Neural cell (in vitro differentiated cells): ENCODE measurements at regions not wholly inside any gene's neighbourhood (a gene's known extent, or its start where the extent isn't known, plus 50 kb on each side); places are given as distances from the start of the nearest gene placed in this dataset.

ENCODE experiments used
- H2AFZ ChIP-seq: fragments of 200-600, 300-800 bp; sonication (generic), shearing (Covaris generic); 2 replicates; pipeline ENCODE4 v1.6.0; 2014; ENCODE audit warnings: low read depth, mild to moderate bottlenecking, antibody characterized with exemption, low read length, moderate library complexity
- H3F3A ChIP-seq: fragments of 200-600 bp; shearing (Covaris generic); 2 replicates; pipeline ENCODE4 v1.6.1; 2016; ENCODE audit warnings: mild to moderate bottlenecking, moderate library complexity, mixed read lengths, antibody characterized with exemption, low read length; ENCODE audit not compliant: insufficient read depth, poor library complexity, severe bottlenecking
- H3K27ac ChIP-seq: fragments of 200-600, 300-800 bp; sonication (generic), shearing (Covaris generic); 2 replicates; pipeline ENCODE4 v1.5.1; 2014; ENCODE audit warnings: mild to moderate bottlenecking, low read length, moderate library complexity
- H3K27me3 ChIP-seq: fragments of 300-800, 200-600 bp; sonication (generic), shearing (Covaris generic); 2 replicates; pipeline ENCODE4 v1.6.0; 2014; ENCODE audit warnings: mild to moderate bottlenecking, low read depth, low read length, moderate library complexity; ENCODE audit not compliant: insufficient read depth
- H3K36me3 ChIP-seq: fragments of 300-800, 200-600 bp; sonication (generic), shearing (Covaris generic); 2 replicates; pipeline ENCODE4 v1.5.1; 2014; ENCODE audit warnings: mild to moderate bottlenecking, antibody characterized with exemption, low read length, moderate library complexity; ENCODE audit not compliant: insufficient read depth
- H3K4me2 ChIP-seq: fragments of 300-800, 200-600 bp; sonication (generic), shearing (Covaris generic); 2 replicates; pipeline ENCODE4 v1.6.0; 2014; ENCODE audit warnings: mild to moderate bottlenecking, low read length
- H3K4me3 ChIP-seq: fragments of 300-800, 200-600 bp; sonication (generic), shearing (Covaris generic); 2 replicates; pipeline ENCODE4 v1.5.1; 2014; ENCODE audit warnings: mild to moderate bottlenecking, low read length, moderate library complexity
- H3K79me2 ChIP-seq: fragments of 200-600 bp; shearing (Covaris generic); replicated peaks from 2 replicates; pipeline ENCODE4 v1.6.0; 2014; ENCODE audit warnings: mild to moderate bottlenecking, low read length, moderate library complexity; ENCODE audit not compliant: insufficient read depth
- H3K9ac ChIP-seq: fragments of 300-800, 200-600 bp; sonication (generic), shearing (Covaris generic); 2 replicates; pipeline ENCODE4 v1.6.1; 2016; ENCODE audit warnings: mild to moderate bottlenecking, low read length, mixed read lengths
- H3K9me2 ChIP-seq: fragments of 200-600 bp; shearing (Covaris generic); 2 replicates; pipeline ENCODE4 v1.6.1; 2016; ENCODE audit warnings: mild to moderate bottlenecking, low read length, mixed read lengths; ENCODE audit not compliant: insufficient read depth
- H3K9me3 ChIP-seq: fragments of 200-600, 300-800 bp; sonication (generic), shearing (Covaris generic); 2 replicates; pipeline ENCODE4 v1.6.1; 2016; ENCODE audit warnings: mild to moderate bottlenecking, mixed run types, low read length, moderate library complexity, mixed read lengths
- H4K20me1 ChIP-seq: fragments of 200-600 bp; shearing (Covaris generic); 2 replicates; pipeline ENCODE4 v1.6.1; 2016; ENCODE audit warnings: mild to moderate bottlenecking, mixed run types; ENCODE audit not compliant: insufficient read depth
- EP300 ChIP-seq: fragments of 450-650 bp; conservative IDR thresholded peaks from 2 replicates; pipeline ENCODE4 v1.6.1; 2014; ENCODE audit warnings: antibody characterized with exemption, mild to moderate bottlenecking, moderate library complexity; ENCODE audit not compliant: poor library complexity, severe bottlenecking
- EZH2 ChIP-seq: fragments of 200-600, 300-800 bp; shearing (Covaris generic), sonication (generic); IDR thresholded peaks from 2 replicates; pipeline ENCODE4 v1.6.1; 2014; ENCODE audit warnings: antibody characterized with exemption, low read length, borderline replicate concordance, mild to moderate bottlenecking; ENCODE audit not compliant: insufficient read depth, poor library complexity, severe bottlenecking
- MXI1 ChIP-seq: fragments of 450-650 bp; conservative IDR thresholded peaks from 2 replicates; pipeline ENCODE4 v1.6.1; 2014; ENCODE audit warnings: antibody characterized with exemption, mild to moderate bottlenecking; ENCODE audit not compliant: poor library complexity, severe bottlenecking
- POLR2AphosphoS5 ChIP-seq: IDR thresholded peaks from 2 replicates; pipeline ENCODE4 v1.6.1; 2012
- RAD21 ChIP-seq: fragments of 450-650 bp; conservative IDR thresholded peaks from 2 replicates; pipeline ENCODE4 v1.6.1; 2014; ENCODE audit warnings: antibody characterized with exemption, mild to moderate bottlenecking, moderate library complexity
- SMC3 ChIP-seq: fragments of 450-650 bp; conservative IDR thresholded peaks from 2 replicates; pipeline ENCODE4 v1.6.1; 2014; ENCODE audit warnings: antibody characterized with exemption, mild to moderate bottlenecking, moderate library complexity; ENCODE audit not compliant: poor library complexity
- TAF1 ChIP-seq: IDR thresholded peaks from 2 replicates; pipeline ENCODE4 v1.6.1; 2012; ENCODE audit warnings: low read depth
- TF ChIP-seq, protein P1 (sequence below): fragments of 450-650 bp; IDR thresholded peaks from 2 replicates; pipeline ENCODE4 v1.5.1; 2014; ENCODE audit warnings: antibody characterized with exemption, mild to moderate bottlenecking, moderate library complexity; ENCODE audit not compliant: poor library complexity, severe bottlenecking
- TF ChIP-seq, protein P2 (sequence below): IDR thresholded peaks from 2 replicates; pipeline ENCODE4 v1.6.1; 2012; ENCODE audit warnings: borderline replicate concordance

DNA sequence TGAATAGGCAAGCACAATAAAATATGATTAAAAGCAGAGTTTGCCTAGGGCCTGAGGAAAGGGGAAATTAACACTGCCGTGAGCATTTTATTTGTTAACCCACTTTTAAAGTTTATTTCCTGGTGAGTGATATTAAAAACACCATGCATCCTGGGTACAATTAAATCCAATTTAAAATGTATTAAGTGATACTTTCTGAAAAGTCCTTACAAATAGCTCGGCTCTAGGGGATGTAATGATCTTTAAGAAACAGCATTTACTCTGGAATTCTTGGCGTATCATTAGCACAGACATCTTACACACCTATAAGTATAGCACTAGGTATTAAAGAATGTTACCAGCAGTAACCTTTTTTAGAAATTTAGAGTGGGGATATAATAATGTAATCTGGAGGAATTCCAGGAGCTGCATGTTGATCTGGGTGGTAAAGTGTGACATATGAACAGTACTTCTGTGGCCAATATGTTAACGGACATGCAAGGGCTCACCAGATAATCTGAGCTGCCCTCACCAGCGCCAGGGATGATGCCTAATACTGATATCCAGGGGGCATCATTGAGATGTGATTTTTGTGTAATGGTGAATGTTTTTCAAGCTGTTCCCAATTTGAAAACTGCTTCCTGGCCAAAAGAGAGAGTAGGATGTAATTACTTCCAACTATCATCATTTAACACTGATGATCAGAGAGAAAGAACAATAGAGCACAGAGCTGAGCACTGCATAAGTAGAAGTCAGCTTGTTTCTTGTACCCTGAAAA lies 235.9 kb downstream of the DSEL start:
- H3K9me2 ChIP-seq, result no peaks in the 10 kb centered on the region
- no peak overlapping the region for H3K9ac ChIP-seq
- no peak overlapping the region for H3K27ac ChIP-seq
- H3K79me2 ChIP-seq, result no peaks in the 10 kb centered on the region
- no peaks in the 10 kb centered on the region for H3K27me3 ChIP-seq
- H3K9me3 ChIP-seq, result no peaks in the 10 kb centered on the region
- no peaks in the 10 kb centered on the region for H4K20me1 ChIP-seq
- no peak overlapping the region for H3K4me3 ChIP-seq
- no peak for TF ChIP-seq EP300
- TF ChIP-seq TAF1, result no peak
- TF ChIP-seq, protein P1, sequence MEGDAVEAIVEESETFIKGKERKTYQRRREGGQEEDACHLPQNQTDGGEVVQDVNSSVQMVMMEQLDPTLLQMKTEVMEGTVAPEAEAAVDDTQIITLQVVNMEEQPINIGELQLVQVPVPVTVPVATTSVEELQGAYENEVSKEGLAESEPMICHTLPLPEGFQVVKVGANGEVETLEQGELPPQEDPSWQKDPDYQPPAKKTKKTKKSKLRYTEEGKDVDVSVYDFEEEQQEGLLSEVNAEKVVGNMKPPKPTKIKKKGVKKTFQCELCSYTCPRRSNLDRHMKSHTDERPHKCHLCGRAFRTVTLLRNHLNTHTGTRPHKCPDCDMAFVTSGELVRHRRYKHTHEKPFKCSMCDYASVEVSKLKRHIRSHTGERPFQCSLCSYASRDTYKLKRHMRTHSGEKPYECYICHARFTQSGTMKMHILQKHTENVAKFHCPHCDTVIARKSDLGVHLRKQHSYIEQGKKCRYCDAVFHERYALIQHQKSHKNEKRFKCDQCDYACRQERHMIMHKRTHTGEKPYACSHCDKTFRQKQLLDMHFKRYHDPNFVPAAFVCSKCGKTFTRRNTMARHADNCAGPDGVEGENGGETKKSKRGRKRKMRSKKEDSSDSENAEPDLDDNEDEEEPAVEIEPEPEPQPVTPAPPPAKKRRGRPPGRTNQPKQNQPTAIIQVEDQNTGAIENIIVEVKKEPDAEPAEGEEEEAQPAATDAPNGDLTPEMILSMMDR, result no peak
- TF ChIP-seq POLR2AphosphoS5, result no peak
- TF ChIP-seq RAD21, result no peak
- TF ChIP-seq, protein P2, sequence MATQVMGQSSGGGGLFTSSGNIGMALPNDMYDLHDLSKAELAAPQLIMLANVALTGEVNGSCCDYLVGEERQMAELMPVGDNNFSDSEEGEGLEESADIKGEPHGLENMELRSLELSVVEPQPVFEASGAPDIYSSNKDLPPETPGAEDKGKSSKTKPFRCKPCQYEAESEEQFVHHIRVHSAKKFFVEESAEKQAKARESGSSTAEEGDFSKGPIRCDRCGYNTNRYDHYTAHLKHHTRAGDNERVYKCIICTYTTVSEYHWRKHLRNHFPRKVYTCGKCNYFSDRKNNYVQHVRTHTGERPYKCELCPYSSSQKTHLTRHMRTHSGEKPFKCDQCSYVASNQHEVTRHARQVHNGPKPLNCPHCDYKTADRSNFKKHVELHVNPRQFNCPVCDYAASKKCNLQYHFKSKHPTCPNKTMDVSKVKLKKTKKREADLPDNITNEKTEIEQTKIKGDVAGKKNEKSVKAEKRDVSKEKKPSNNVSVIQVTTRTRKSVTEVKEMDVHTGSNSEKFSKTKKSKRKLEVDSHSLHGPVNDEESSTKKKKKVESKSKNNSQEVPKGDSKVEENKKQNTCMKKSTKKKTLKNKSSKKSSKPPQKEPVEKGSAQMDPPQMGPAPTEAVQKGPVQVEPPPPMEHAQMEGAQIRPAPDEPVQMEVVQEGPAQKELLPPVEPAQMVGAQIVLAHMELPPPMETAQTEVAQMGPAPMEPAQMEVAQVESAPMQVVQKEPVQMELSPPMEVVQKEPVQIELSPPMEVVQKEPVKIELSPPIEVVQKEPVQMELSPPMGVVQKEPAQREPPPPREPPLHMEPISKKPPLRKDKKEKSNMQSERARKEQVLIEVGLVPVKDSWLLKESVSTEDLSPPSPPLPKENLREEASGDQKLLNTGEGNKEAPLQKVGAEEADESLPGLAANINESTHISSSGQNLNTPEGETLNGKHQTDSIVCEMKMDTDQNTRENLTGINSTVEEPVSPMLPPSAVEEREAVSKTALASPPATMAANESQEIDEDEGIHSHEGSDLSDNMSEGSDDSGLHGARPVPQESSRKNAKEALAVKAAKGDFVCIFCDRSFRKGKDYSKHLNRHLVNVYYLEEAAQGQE, result no peak
- TF ChIP-seq MXI1, result no peak
- TF ChIP-seq EZH2, result no peak
- no peak for TF ChIP-seq SMC3
- no peaks in the 10 kb centered on the region for H3F3A ChIP-seq
- H3K36me3 ChIP-seq, result no peaks in the 10 kb centered on the region
- no peak overlapping the region for H3K4me2 ChIP-seq
- H2AFZ ChIP-seq, result no peak overlapping the region

DNA sequence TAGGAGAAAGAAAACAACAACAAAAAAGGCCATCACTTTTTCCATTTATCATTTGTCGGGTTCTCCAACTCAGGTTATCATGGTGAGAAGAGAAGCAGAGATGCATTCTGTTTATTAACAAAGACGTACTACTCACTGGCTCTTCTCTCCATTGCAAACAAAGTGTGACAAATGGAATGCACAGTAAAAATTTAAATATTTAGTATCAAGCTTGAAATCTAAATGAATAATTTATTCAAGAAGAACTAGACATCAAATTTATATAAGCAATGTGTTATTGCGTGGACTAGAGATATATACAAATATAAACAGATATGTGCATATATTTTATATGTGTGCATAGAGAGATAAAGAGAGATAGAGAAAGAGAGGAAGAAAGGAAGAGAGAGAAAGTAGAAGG lies 236.5 kb downstream of the DSEL start:
- no peaks in the 10 kb centered on the region for H3K27me3 ChIP-seq
- no peak overlapping the region for H3K9ac ChIP-seq
- H2AFZ ChIP-seq, result no peak overlapping the region
- no peaks in the 10 kb centered on the region for H4K20me1 ChIP-seq
- H3K79me2 ChIP-seq, result no peaks in the 10 kb centered on the region
- H3K36me3 ChIP-seq, result no peaks in the 10 kb centered on the region
- H3K9me2 ChIP-seq, result no peaks in the 10 kb centered on the region
- TF ChIP-seq TAF1, result no peak
- TF ChIP-seq SMC3, result no peak
- no peak for TF ChIP-seq EP300
- no peak for TF ChIP-seq POLR2AphosphoS5
- TF ChIP-seq MXI1, result no peak
- TF ChIP-seq, protein P2, result no peak
- TF ChIP-seq EZH2, result no peak
- TF ChIP-seq, protein P1, result no peak
- no peak for TF ChIP-seq RAD21
- H3K4me2 ChIP-seq, result no peak overlapping the region
- H3F3A ChIP-seq, result no peaks in the 10 kb centered on the region
- H3K4me3 ChIP-seq, result no peak overlapping the region
- H3K27ac ChIP-seq, result no peak overlapping the region
- H3K9me3 ChIP-seq, result no peaks in the 10 kb centered on the region
